ENCODE measurements at regions not wholly inside any gene's neighbourhood (a gene's known extent, or its start where the extent isn't known, plus 50 kb on each side); places are given as distances from the start of the nearest gene placed in this dataset.

- no peak for DNase-seq (ENCODE audit: low read depth in 2 of 2)
Measured at GRCh38 chr1:200253774-200254495, 155.9 kb downstream of the ZNF281 start.

GRCh38 chr1:200252531-200252930 lies 157.3 kb downstream of the ZNF281 start:
- no peak for DNase-seq (ENCODE audit: low read depth in 2 of 2)

GRCh38 chr1:200250469-200250868 lies 159.4 kb downstream of the ZNF281 start:
- no peak for DNase-seq (ENCODE audit: low read depth in 2 of 2)

GRCh38 chr1:200248541-200248940 lies 161.3 kb downstream of the ZNF281 start:
- no peak for DNase-seq (ENCODE audit: low read depth in 2 of 2)

GRCh38 chr1:200247518-200247917 lies 162.3 kb downstream of the ZNF281 start:
- DNase-seq (ENCODE audit: low read depth in 2 of 2), result no peak

- DNase-seq (ENCODE audit: low read depth in 2 of 2), result no peak
Measured at GRCh38 chr1:200245473-200245872, 164.4 kb downstream of the ZNF281 start.

GRCh38 chr1:200243042-200243437 lies 166.8 kb downstream of the ZNF281 start:
- DNase-seq (ENCODE audit: low read depth in 2 of 2), result no peak

- no peak for DNase-seq (ENCODE audit: low read depth in 2 of 2)
Measured at GRCh38 chr1:200242110-200243041, 167.5 kb downstream of the ZNF281 start.

- no peak for DNase-seq (ENCODE audit: low read depth in 2 of 2)
Measured at GRCh38 chr1:200240656-200241055, 169.2 kb downstream of the ZNF281 start.

GRCh38 chr1:200238311-200238710 lies 171.5 kb downstream of the ZNF281 start:
- no peak for DNase-seq (ENCODE audit: low read depth in 2 of 2)

- no peak for DNase-seq (ENCODE audit: low read depth in 2 of 2)
Measured at GRCh38 chr1:200237066-200237465, 172.8 kb downstream of the ZNF281 start.

- no peak for DNase-seq (ENCODE audit: low read depth in 2 of 2)
Measured at GRCh38 chr1:200234938-200235337, 174.9 kb downstream of the ZNF281 start.

GRCh38 chr1:200233393-200233792 lies 176.4 kb downstream of the ZNF281 start:
- DNase-seq (ENCODE audit: low read depth in 2 of 2), result no peak

GRCh38 chr1:200231787-200232231 lies 178.0 kb downstream of the ZNF281 start:
- no peak for DNase-seq (ENCODE audit: low read depth in 2 of 2)

- DNase-seq (ENCODE audit: low read depth in 2 of 2), result no peak
Measured at GRCh38 chr1:200230671-200231070, 179.2 kb downstream of the ZNF281 start.

- no peak for DNase-seq (ENCODE audit: low read depth in 2 of 2)
Measured at GRCh38 chr1:200228486-200228885, 181.3 kb downstream of the ZNF281 start.

GRCh38 chr1:200228081-200228480 lies 181.8 kb downstream of the ZNF281 start:
- DNase-seq (ENCODE audit: low read depth in 2 of 2), result no peak
